HepG2 (cell line): ENCODE measurements at regions not wholly inside any gene's neighbourhood (a gene's known extent, or its start where the extent isn't known, plus 50 kb on each side); places are given as distances from the start of the nearest gene placed in this dataset.

Experiments used
- ATAC-seq: fragments of 200-7000 bp; cut with Tn5 transposase; 3 replicates; pipeline ENCODE4 v1.9.1; 2020; ENCODE audit warnings: mild to moderate bottlenecking, moderate library complexity
- BruUV-seq: library from RNA; stranded (reverse); fragments of 400-500 nt; replicated peaks from 2 replicates; lab custom pipeline; 2021; lab: Mats Ljungman, UMichigan
- CTCF ChIA-PET: fragments of 300-600 bp; formaldehyde crosslinking; extraction: SDS; loops from one replicate; lab custom pipeline; 2021; ENCODE audit warnings: low total read pairs, inconsistent platforms, low intra/inter-chr PET ratio; lab: Yijun Ruan, JAX
- POLR2A ChIA-PET: fragments of 350-600 bp; sonication (Branson Sonifier 250); formaldehyde crosslinking; loops from one replicate; lab custom pipeline; 2020; ENCODE audit warnings: antibody characterized with exemption, inconsistent platforms; lab: Yijun Ruan, JAX
- DNase-seq: peaks from one replicate; pipeline ENCODE4 v3.0.0-alpha.2; 2015; ENCODE audit warnings: low spot score
- FAIRE-seq: peaks from 3 replicates; lab custom pipeline; 2011; peaks lifted over from hg19 to GRCh38; lab: Jason Lieb, UNC
- H2AFZ ChIP-seq: one replicate; pipeline ENCODE4 v1.6.1; 2011; ENCODE audit warnings: low read length, inconsistent platforms
- H3K27ac ChIP-seq: fragments of 300-600 bp; 3 replicates; pipeline ENCODE4 v1.8.0; 2011; ENCODE audit warnings: mixed run types, mild to moderate bottlenecking, mixed read lengths, low read length, inconsistent platforms; ENCODE audit not compliant: insufficient read depth; ENCODE audit errors: extremely low read length
- H3K27me3 ChIP-seq, 2 experiments: fragments of 200-600 bp in 1 of 2; 2 replicates in 1 of 2; 3 replicates in 1 of 2; pipeline versions ENCODE4 v1.6.0 to v1.8.0; 2011; ENCODE audit warnings: low read length in 2 of 2, mild to moderate bottlenecking in 2 of 2, moderate library complexity in 2 of 2, inconsistent platforms in 1 of 2; ENCODE audit not compliant: insufficient read depth in 2 of 2, control insufficient read depth in 1 of 2
- H3K36me3 ChIP-seq, 2 experiments: fragments of 200-600 bp in 1 of 2; replicated peaks in 1 of 2; 2 replicates in 1 of 2; 3 replicates in 1 of 2; pipeline versions ENCODE4 v1.5.1 to v1.8.0; 2011; ENCODE audit warnings: low read length in 2 of 2, inconsistent platforms in 1 of 2; ENCODE audit not compliant: insufficient read depth in 2 of 2, control insufficient read depth in 1 of 2
- H3K4me1 ChIP-seq: 2 replicates; pipeline ENCODE4 v1.5.1; 2012; ENCODE audit warnings: low read length, inconsistent platforms; ENCODE audit not compliant: insufficient read depth
- H3K4me2 ChIP-seq: 2 replicates; pipeline ENCODE4 v1.6.0; 2011; ENCODE audit warnings: low read depth, low read length, inconsistent platforms
- H3K4me3 ChIP-seq, 3 experiments: fragments of 200-600 bp in 1 of 3; sonication (generic), shearing (Covaris generic) in 1 of 3; replicated peaks in 1 of 3; 2 replicates each; pipeline ENCODE4 v1.5.1; 2011 to 2016; ENCODE audit warnings: low read length in 3 of 3, inconsistent platforms in 2 of 3, low read depth in 2 of 3, mild to moderate bottlenecking in 2 of 3, control low read depth in 1 of 3, mixed read lengths in 1 of 3; ENCODE audit not compliant: insufficient read depth in 1 of 3
- H3K79me2 ChIP-seq: one replicate; pipeline ENCODE4 v1.6.1; 2011; ENCODE audit warnings: low read length, inconsistent platforms; ENCODE audit not compliant: insufficient read depth
- H3K9ac ChIP-seq: 2 replicates; pipeline ENCODE4 v1.6.0; 2011; ENCODE audit warnings: mild to moderate bottlenecking, low read depth, low read length, inconsistent platforms; ENCODE audit not compliant: insufficient read depth
- H3K9me3 ChIP-seq: 2 replicates; pipeline ENCODE4 v1.5.1; 2012; ENCODE audit warnings: mild to moderate bottlenecking, low read length
- H4K20me1 ChIP-seq: 2 replicates; pipeline ENCODE4 v1.6.0; 2011; ENCODE audit warnings: inconsistent platforms, mild to moderate bottlenecking, low read length, moderate library complexity; ENCODE audit not compliant: insufficient read depth
- CSRNP2 ChIP-seq: sonication (generic); formaldehyde crosslinking; conservative IDR thresholded peaks from 2 replicates; pipeline ENCODE4 v1.8.0; 2022; ENCODE audit warnings: low read depth, missing genetic modification reagents
- NAIF1 ChIP-seq: sonication (generic); formaldehyde crosslinking; IDR thresholded peaks from 2 replicates; pipeline ENCODE4 v1.5.0; 2020; ENCODE audit warnings: mild to moderate bottlenecking, missing genetic modification reagents, borderline replicate concordance
- NFE2L2 ChIP-seq: fragments of 150-350 bp; IDR thresholded peaks from 2 replicates; pipeline ENCODE4 v1.6.1; 2014; ENCODE audit warnings: low read length
- TIGD3 ChIP-seq: sonication (generic); formaldehyde crosslinking; IDR thresholded peaks from 2 replicates; pipeline ENCODE4 v1.5.1; 2020; ENCODE audit warnings: mild to moderate bottlenecking, missing genetic modification reagents, borderline replicate concordance
- YY1 ChIP-seq: IDR thresholded peaks from 2 replicates; pipeline ENCODE4 v1.6.1; 2011; ENCODE audit warnings: low read length, low read depth, moderate library complexity, mild to moderate bottlenecking; ENCODE audit not compliant: insufficient read depth, insufficient replicate concordance
- ZBTB2 ChIP-seq: sonication (generic); formaldehyde crosslinking; IDR thresholded peaks from 2 replicates; pipeline ENCODE4 v1.8.0; 2022; ENCODE audit warnings: low read depth, missing genetic modification reagents
- ZNF512B ChIP-seq: sonication (generic); formaldehyde crosslinking; IDR thresholded peaks from 2 replicates; pipeline ENCODE4 v1.5.1; 2020; ENCODE audit warnings: missing genetic modification reagents, mild to moderate bottlenecking, borderline replicate concordance
- WGBS: methylation state at CpG from one replicate; pipeline ENCODE4 v1.1.6; 2017; ENCODE audit warnings: low lambda C conversion rate; 5-methylcytosine and 5-hydroxymethylcytosine counted together
- in situ Hi-C: cut with HindIII; loops from 2 replicates; pipeline ENCODE4 v1.10.0; 2017; ENCODE audit warnings: low pct_unique_long_range_greater_than_20kb; ENCODE audit not compliant: extremely low pct_ligation_motif_present
- intact Hi-C: fragments of 100-400 bp; cut with micrococcal nuclease; formaldehyde crosslinking; loops from one replicate; pipeline ENCODE4 v1.10.0; 2022; ENCODE audit not compliant: unreplicated experiment

- TF ChIP-seq YY1 (no peak), NFE2L2 (no peak), ZNF512B (CRISPR knock-in tag) (no peak), ZBTB2 (CRISPR knock-in tag) (no peak), NAIF1 (CRISPR knock-in tag) (no peak), CSRNP2 (CRISPR knock-in tag) (no peak), TIGD3 (no peak)
- TF ChIP-seq, all 625 proteins: peak for 0
- in situ Hi-C loops (no loop called here), intact Hi-C loops (no loop called here)
- Histone ChIP-seq H3K36me3 (no peaks in the 10 kb centered on the region), H3K4me2 (no peak overlapping the region), H3K9me3 (peaks cover 27% of the 10 kb centered on the region), H3K27ac (no peak overlapping the region), H2AFZ (no peak overlapping the region), H3K4me3 (no peak overlapping the region), H4K20me1 (no peaks in the 10 kb centered on the region), H3K79me2 (no peaks in the 10 kb centered on the region), H3K27me3 (no peaks in the 10 kb centered on the region), H3K9ac (no peak overlapping the region), H3K4me1 (no peaks in the 10 kb centered on the region)
- ATAC-seq: no peak
- no TSS peak for BruUV-seq
- POLR2A ChIA-PET: no interaction called here
- FAIRE-seq: no peak
- CTCF ChIA-PET: no interaction called here
- WGBS: 6% methylated on average over 2 of the region's 2 CpGs
- no peak for DNase-seq
Measured at GRCh38 chr13:103898481-103898880, 832.3 kb upstream of the SLC10A2 start.
